ENCODE measurements at regions not wholly inside any gene's neighbourhood (a gene's known extent, or its start where the extent isn't known, plus 50 kb on each side); places are given as distances from the start of the nearest gene placed in this dataset.

DNA sequence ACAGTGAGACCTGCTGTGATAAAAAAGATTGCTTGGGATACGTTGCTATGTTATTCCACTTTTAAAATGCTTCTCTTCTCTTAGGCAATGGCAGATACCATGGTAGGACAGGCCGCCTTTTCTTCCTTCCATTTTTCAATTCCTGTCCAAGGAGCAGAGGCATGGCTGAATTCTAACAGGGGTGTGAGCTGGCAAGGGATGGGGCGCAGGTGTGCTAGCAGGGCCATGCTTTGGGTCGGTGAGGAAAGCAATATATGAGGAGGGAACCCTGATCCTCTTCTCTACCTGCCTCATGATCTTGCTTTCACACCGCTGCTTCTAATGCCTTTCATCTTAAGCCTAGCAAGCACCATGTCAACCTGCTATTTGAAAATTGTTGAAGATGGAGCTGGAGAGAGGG, 225.0 kb downstream of the KATNAL1 start:
- no peak overlapping the region for H3K9ac ChIP-seq
- H3K4me3 ChIP-seq (ENCODE audit: low read depth, low read length), result no peak overlapping the region
- H3K36me3 ChIP-seq (ENCODE audit: control insufficient read depth, insufficient read depth, low read length), result no peaks in the 10 kb centered on the region
- H3K4me2 ChIP-seq (ENCODE audit: low read length), result no peak overlapping the region
- TF ChIP-seq, protein P1, sequence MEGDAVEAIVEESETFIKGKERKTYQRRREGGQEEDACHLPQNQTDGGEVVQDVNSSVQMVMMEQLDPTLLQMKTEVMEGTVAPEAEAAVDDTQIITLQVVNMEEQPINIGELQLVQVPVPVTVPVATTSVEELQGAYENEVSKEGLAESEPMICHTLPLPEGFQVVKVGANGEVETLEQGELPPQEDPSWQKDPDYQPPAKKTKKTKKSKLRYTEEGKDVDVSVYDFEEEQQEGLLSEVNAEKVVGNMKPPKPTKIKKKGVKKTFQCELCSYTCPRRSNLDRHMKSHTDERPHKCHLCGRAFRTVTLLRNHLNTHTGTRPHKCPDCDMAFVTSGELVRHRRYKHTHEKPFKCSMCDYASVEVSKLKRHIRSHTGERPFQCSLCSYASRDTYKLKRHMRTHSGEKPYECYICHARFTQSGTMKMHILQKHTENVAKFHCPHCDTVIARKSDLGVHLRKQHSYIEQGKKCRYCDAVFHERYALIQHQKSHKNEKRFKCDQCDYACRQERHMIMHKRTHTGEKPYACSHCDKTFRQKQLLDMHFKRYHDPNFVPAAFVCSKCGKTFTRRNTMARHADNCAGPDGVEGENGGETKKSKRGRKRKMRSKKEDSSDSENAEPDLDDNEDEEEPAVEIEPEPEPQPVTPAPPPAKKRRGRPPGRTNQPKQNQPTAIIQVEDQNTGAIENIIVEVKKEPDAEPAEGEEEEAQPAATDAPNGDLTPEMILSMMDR (IDR thresholded peaks at IDR 0.05), result no peak
- no peaks in the 10 kb centered on the region for H3K27me3 ChIP-seq (ENCODE audit: control insufficient read depth, insufficient read depth, low read length)
- no peaks in the 10 kb centered on the region for H3K4me1 ChIP-seq
- no peaks in the 10 kb centered on the region for H3K79me2 ChIP-seq
- H3K9me3 ChIP-seq (ENCODE audit: control insufficient read depth, low read length), result no peaks in the 10 kb centered on the region
- H3K27ac ChIP-seq, result no peak overlapping the region
- H2AFZ ChIP-seq, result no peak overlapping the region

DNA sequence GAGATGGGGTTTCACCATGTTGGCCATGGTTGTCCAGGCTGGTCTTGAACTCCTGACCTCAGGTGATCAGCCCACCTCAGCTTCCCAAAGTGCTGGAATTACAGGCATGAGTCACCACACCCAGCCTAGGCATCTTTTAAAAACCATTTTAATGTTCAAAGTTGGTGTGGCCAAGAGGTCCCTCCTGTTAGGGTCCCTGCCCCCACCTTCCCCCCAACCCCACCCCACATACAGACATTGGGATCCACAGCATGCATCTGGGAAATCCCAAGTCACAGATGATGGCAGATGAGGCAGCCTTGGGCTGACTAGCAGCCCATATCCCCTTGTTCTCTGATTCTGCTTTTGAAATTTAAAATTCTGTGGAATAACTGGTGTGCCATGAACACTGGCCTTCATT, 226.0 kb downstream of the KATNAL1 start:
- Histone ChIP-seq H3K4me1 (no peaks in the 10 kb centered on the region), H3K27ac (no peak overlapping the region), H3K36me3 (ENCODE audit: control insufficient read depth, insufficient read depth, low read length) (no peaks in the 10 kb centered on the region), H3K9ac (no peak overlapping the region), H2AFZ (no peak overlapping the region), H3K79me2 (no peaks in the 10 kb centered on the region), H3K9me3 (ENCODE audit: control insufficient read depth, low read length) (no peaks in the 10 kb centered on the region), H3K4me3 (ENCODE audit: low read depth, low read length) (no peak overlapping the region), H3K4me2 (ENCODE audit: low read length) (no peak overlapping the region), H3K27me3 (ENCODE audit: control insufficient read depth, insufficient read depth, low read length) (no peaks in the 10 kb centered on the region)
- TF ChIP-seq, protein P1 (IDR thresholded peaks at IDR 0.05), result no peak

DNA sequence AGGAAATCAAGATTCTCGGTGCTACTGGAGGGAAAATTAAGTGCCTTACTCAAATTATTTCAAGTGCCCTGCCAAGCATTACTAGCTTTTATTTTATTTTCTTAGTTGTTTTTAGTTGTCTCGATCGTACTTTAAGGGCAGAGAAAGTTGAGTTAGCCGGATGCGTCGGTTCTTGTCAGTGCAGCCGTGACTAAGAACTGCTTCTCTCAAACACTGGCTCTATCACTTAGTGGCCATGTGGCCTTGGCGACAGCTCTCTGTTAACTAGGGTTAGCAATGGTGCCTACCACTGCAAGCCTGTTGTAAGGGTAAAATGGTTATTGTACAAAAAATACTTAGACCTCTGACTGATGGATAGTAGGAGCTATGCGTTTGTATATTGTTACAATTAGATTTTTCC, 227.8 kb downstream of the KATNAL1 start:
- no peaks in the 10 kb centered on the region for H3K79me2 ChIP-seq
- H3K9me3 ChIP-seq (ENCODE audit: control insufficient read depth, low read length), result no peaks in the 10 kb centered on the region
- no peaks in the 10 kb centered on the region for H3K36me3 ChIP-seq (ENCODE audit: control insufficient read depth, insufficient read depth, low read length)
- H3K4me2 ChIP-seq (ENCODE audit: low read length), result no peak overlapping the region
- H3K9ac ChIP-seq, result no peak overlapping the region
- no peak overlapping the region for H3K4me3 ChIP-seq (ENCODE audit: low read depth, low read length)
- TF ChIP-seq, protein P1 (IDR thresholded peaks at IDR 0.05), result no peak
- H3K27me3 ChIP-seq (ENCODE audit: control insufficient read depth, insufficient read depth, low read length), result no peaks in the 10 kb centered on the region
- H3K27ac ChIP-seq, result no peak overlapping the region
- no peaks in the 10 kb centered on the region for H3K4me1 ChIP-seq
- H2AFZ ChIP-seq, result no peak overlapping the region

DNA sequence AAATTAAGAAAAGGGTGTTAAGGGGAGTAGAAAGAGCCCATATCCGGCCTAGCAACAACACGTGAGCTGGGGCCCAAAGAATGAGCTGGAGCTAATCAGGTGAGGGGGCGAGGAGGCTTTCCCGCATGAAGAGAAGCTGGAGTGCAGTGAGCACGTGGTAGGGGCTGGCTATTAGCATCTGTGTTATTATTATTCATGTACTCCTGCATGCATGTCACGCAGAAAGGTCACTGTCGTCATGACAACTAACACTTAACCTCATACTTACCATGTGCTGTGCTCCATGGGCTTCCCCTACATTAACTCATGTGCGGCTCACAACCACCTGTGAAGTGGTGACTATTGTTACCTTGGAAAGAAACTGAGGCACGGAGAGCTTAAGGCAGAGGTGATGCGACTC, 227.6 kb upstream of the UBL3 start:
- H3K9ac ChIP-seq, result no peak overlapping the region
- no peak overlapping the region for H3K4me3 ChIP-seq (ENCODE audit: low read depth, low read length)
- H2AFZ ChIP-seq, result no peak overlapping the region
- H3K9me3 ChIP-seq (ENCODE audit: control insufficient read depth, low read length), result no peaks in the 10 kb centered on the region
- TF ChIP-seq, protein P1 (IDR thresholded peaks at IDR 0.05), result no peak
- H3K27me3 ChIP-seq (ENCODE audit: control insufficient read depth, insufficient read depth, low read length), result no peaks in the 10 kb centered on the region
- no peaks in the 10 kb centered on the region for H3K79me2 ChIP-seq
- no peak overlapping the region for H3K4me2 ChIP-seq (ENCODE audit: low read length)
- H3K36me3 ChIP-seq (ENCODE audit: control insufficient read depth, insufficient read depth, low read length), result no peaks in the 10 kb centered on the region
- H3K4me1 ChIP-seq, result no peaks in the 10 kb centered on the region
- no peak overlapping the region for H3K27ac ChIP-seq

DNA sequence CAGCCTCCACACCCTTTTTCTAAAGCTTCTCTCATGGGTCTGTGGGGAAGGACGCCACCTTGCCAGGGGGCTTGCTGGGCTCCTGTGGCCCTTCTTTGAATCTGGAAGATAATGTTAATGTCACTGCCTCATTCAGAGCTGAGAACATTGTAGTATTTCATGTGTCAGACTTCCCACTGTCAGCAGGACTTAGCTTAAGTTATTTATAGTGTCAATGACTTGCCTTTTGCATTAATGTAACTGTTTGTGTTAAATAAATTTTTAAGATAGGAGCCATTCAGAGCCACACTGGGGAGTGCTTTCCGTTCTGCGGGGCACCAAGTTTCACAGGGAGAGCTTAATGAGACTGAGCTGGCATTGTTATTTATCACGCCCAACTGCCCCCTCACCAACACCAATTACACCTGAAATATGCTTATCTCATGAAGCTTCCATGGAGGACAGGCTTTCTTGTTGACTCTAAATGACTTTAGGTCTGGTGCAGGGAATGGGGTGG, 226.9 kb upstream of the UBL3 start:
- no peak overlapping the region for H2AFZ ChIP-seq
- H3K79me2 ChIP-seq, result no peaks in the 10 kb centered on the region
- no peaks in the 10 kb centered on the region for H3K9me3 ChIP-seq (ENCODE audit: control insufficient read depth, low read length)
- TF ChIP-seq, protein P1 (IDR thresholded peaks at IDR 0.05), result no peak
- H3K9ac ChIP-seq, result no peak overlapping the region
- H3K4me3 ChIP-seq (ENCODE audit: low read depth, low read length), result no peak overlapping the region
- peaks cover 4% of the 10 kb centered on the region for H3K4me1 ChIP-seq
- no peak overlapping the region for H3K27ac ChIP-seq
- no peaks in the 10 kb centered on the region for H3K36me3 ChIP-seq (ENCODE audit: control insufficient read depth, insufficient read depth, low read length)
- no peaks in the 10 kb centered on the region for H3K27me3 ChIP-seq (ENCODE audit: control insufficient read depth, insufficient read depth, low read length)
- H3K4me2 ChIP-seq (ENCODE audit: low read length), result no peak overlapping the region

All from parathyroid adenoma (tissue), 2 donors.